Glutamatergic neuron (in vitro differentiated cells): ENCODE measurements at regions not wholly inside any gene's neighbourhood (a gene's known extent, or its start where the extent isn't known, plus 50 kb on each side); places are given as distances from the start of the nearest gene placed in this dataset.

Experiments used
- DNase-seq: peaks from one replicate; pipeline ENCODE4 v3.0.0; 2022
- H3K27ac Mint-ChIP-seq: one replicate; pipeline ENCODE4 v1.8.0; 2020; ENCODE audit warnings: mild to moderate bottlenecking, mixed read lengths, inconsistent platforms; ENCODE audit not compliant: unreplicated experiment
- H3K27me3 Mint-ChIP-seq: one replicate; pipeline ENCODE4 v1.8.0; 2020; ENCODE audit warnings: mild to moderate bottlenecking, moderate library complexity, mixed read lengths, inconsistent platforms; ENCODE audit not compliant: unreplicated experiment
- H3K36me3 Mint-ChIP-seq: one replicate; pipeline ENCODE4 v1.8.0; 2020; ENCODE audit warnings: mild to moderate bottlenecking, mixed read lengths, inconsistent platforms; ENCODE audit not compliant: unreplicated experiment
- H3K4me1 Mint-ChIP-seq: one replicate; pipeline ENCODE4 v1.8.0; 2020; ENCODE audit warnings: mild to moderate bottlenecking, low read depth, mixed read lengths, inconsistent platforms; ENCODE audit not compliant: unreplicated experiment
- H3K4me3 Mint-ChIP-seq: one replicate; pipeline ENCODE4 v1.8.0; 2020; ENCODE audit warnings: mild to moderate bottlenecking, mixed read lengths, inconsistent platforms; ENCODE audit not compliant: unreplicated experiment
- H3K9me3 Mint-ChIP-seq: one replicate; pipeline ENCODE4 v1.8.0; 2020; ENCODE audit warnings: mild to moderate bottlenecking, moderate library complexity, mixed read lengths, inconsistent platforms; ENCODE audit not compliant: unreplicated experiment
- TF ChIP-seq, protein P1 (sequence below): fragments of 200-600 bp; sonication (generic); IDR thresholded peaks from one replicate; pipeline ENCODE4 v1.5.0; 2021; ENCODE audit not compliant: partially characterized antibody, unreplicated experiment

DNA sequence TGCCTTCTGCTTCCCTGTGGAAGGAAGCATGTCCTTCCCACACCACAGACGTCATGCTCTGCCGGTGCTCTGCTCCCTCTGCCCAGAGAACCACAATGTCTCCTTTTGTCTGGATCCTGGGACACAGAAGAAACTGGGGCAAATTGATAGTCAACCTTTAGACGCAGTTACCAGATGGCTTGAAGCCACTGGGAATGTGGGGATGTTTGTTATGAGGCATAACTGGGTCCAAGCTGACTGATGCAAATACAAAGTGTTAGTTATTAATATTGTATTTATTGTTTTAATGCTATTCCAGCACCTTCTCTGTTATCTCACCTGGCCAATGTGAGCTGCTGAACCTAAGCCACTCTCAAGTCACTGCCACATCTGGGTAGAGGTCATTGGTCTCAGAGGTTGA lies 322.2 kb downstream of the SHANK2 start:
- no peak for DNase-seq
- TF ChIP-seq, protein P1, sequence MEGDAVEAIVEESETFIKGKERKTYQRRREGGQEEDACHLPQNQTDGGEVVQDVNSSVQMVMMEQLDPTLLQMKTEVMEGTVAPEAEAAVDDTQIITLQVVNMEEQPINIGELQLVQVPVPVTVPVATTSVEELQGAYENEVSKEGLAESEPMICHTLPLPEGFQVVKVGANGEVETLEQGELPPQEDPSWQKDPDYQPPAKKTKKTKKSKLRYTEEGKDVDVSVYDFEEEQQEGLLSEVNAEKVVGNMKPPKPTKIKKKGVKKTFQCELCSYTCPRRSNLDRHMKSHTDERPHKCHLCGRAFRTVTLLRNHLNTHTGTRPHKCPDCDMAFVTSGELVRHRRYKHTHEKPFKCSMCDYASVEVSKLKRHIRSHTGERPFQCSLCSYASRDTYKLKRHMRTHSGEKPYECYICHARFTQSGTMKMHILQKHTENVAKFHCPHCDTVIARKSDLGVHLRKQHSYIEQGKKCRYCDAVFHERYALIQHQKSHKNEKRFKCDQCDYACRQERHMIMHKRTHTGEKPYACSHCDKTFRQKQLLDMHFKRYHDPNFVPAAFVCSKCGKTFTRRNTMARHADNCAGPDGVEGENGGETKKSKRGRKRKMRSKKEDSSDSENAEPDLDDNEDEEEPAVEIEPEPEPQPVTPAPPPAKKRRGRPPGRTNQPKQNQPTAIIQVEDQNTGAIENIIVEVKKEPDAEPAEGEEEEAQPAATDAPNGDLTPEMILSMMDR = no peak
- Mint-ChIP-seq H3K27me3 (peaks cover 5% of the 10 kb centered on the region), H3K4me1 (no peaks in the 10 kb centered on the region), H3K36me3 (peaks cover 10% of the 10 kb centered on the region), H3K9me3 (no peaks in the 10 kb centered on the region), H3K4me3 (no peak overlapping the region), H3K27ac (no peak overlapping the region)

DNA sequence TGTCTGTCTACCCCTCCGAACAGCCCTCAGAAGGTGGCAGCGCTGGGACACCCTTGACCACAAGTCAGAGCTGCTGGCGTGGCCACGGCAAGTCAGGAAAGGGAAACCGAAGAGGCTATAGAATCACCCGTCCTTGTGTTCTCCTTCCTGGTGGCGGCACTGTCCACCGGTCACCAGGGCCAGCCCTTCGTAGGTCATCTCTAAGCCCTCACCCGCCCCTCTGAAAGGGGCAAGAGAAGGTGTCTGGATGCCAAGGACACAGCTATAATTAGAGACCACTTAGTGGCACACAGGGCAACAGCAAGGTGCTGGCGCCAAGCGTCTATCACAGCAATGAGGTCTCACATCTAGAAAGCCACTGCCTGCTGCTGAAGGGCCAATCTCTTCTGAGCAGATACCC lies 320.9 kb downstream of the SHANK2 start:
- H3K9me3 Mint-ChIP-seq = no peaks in the 10 kb centered on the region
- peaks cover 10% of the 10 kb centered on the region for H3K36me3 Mint-ChIP-seq
- TF ChIP-seq, protein P1 = no peak
- H3K4me1 Mint-ChIP-seq = no peaks in the 10 kb centered on the region
- no peak overlapping the region for H3K27ac Mint-ChIP-seq
- H3K27me3 Mint-ChIP-seq = peaks cover 5% of the 10 kb centered on the region
- no peak for DNase-seq
- no peak overlapping the region for H3K4me3 Mint-ChIP-seq

DNA sequence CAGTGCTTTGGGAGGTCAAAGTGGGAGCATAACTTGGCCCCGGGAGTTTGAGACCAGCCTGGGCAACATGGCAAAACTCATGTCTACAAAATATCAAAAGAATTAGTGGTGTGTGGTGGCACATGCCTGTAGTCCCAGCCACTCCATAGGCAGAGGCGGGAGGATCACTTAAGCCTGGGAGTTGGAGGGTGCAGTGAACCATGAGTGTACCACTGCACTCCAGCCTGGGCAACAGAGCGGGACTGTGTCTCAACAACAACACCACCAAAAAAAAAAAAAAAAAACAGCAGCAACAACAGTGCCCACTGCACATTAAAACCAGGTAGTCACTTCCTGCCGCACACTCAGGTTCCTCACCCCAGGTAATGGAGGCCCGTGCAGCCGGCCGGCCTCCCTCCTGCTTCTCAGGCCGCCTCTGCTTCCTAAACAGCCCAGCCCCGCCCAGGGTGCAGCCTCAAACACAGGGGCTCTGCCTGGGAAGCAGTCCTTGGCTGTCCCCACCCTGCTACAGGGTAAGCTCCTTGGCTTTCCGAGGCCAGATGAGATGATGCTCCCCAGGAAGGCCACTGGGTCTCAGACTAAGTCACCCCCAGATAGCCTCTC lies 318.3 kb downstream of the SHANK2 start:
- TF ChIP-seq, protein P1 = no peak
- no peak overlapping the region for H3K4me3 Mint-ChIP-seq
- no peak for DNase-seq
- H3K27ac Mint-ChIP-seq = no peak overlapping the region
- peaks cover 19% of the 10 kb centered on the region for H3K36me3 Mint-ChIP-seq
- H3K27me3 Mint-ChIP-seq = no peaks in the 10 kb centered on the region
- no peaks in the 10 kb centered on the region for H3K4me1 Mint-ChIP-seq
- peaks cover 1% of the 10 kb centered on the region for H3K9me3 Mint-ChIP-seq

DNA sequence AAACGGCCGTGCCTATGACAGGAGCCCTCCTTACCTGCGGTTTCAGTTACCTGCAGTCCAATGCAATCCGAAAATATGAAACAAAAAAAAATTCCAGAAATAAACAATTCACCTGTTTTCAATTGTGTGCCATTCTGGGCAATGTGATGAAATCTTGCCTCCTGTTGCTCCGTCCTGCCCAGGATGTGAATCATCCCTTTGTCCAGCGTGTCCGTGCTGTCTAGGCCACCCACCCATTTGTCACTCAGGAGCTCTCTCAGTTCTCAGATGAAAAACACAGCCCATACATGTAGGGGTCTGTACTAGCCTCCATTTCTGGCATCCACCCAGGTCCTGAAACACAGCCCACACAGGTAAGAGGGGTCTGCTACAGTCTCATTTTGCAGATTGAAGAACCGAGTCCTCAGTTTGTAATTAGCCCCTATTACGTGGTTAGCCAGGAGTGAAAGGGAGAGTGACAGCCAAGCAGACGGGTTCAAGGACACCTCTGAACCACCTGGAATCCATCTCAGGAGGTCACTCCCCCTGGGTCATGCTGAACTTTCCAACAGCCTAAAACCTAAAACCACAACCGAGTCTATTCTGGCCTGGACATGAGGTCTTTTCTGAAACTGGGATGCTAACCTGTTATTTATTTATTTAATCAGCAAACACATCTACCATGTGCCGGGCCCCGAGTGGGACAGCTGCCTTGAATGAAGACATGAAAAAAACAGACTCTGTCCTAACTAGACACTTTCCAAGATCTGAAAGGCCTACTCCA lies 317.2 kb downstream of the SHANK2 start:
- H3K9me3 Mint-ChIP-seq = peaks cover 1% of the 10 kb centered on the region
- TF ChIP-seq, protein P1 = no peak
- no peak overlapping the region for H3K4me3 Mint-ChIP-seq
- no peaks in the 10 kb centered on the region for H3K4me1 Mint-ChIP-seq
- no peak overlapping the region for H3K27ac Mint-ChIP-seq
- H3K36me3 Mint-ChIP-seq = peaks cover 12% of the 10 kb centered on the region
- no peak for DNase-seq
- H3K27me3 Mint-ChIP-seq = no peaks in the 10 kb centered on the region

DNA sequence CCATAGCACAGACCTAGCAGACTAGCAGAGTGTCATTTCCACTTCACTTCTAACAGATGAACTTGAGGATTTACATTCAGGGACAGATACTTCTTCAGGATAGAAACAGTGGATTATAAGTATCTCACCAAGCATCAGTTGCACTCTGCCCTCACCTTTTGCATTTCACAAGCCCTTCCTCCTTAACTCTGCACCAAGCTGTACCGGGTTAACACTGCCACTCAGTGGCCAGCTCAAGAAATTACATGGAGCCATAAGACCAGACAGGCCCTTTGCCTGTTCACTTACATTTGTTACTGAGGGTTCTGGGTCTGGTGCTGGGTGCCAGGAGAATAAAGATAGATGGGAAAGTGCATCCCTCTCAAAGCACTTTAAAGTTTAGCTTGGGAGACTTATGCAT lies 309.8 kb downstream of the SHANK2 start:
- peaks cover 23% of the 10 kb centered on the region for H3K36me3 Mint-ChIP-seq
- H3K4me1 Mint-ChIP-seq = no peaks in the 10 kb centered on the region
- no peak overlapping the region for H3K27ac Mint-ChIP-seq
- TF ChIP-seq, protein P1 = peak; percentile 68
- H3K9me3 Mint-ChIP-seq = peaks cover 15% of the 10 kb centered on the region
- H3K27me3 Mint-ChIP-seq = peaks cover 2% of the 10 kb centered on the region
- H3K4me3 Mint-ChIP-seq = no peak overlapping the region
- peak; percentile 36 for DNase-seq
